HFFc6 (cell line): ENCODE measurements at regions not wholly inside any gene's neighbourhood (a gene's known extent, or its start where the extent isn't known, plus 50 kb on each side); places are given as distances from the start of the nearest gene placed in this dataset.

Experiments
- DNase-seq: peaks from one replicate; pipeline ENCODE4 v3.0.0-alpha.2; 2018
- H3K27ac Mint-ChIP-seq: 2 replicates; pipeline ENCODE4 v1.8.0; 2020; ENCODE audit warnings: mild to moderate bottlenecking, mixed read lengths
- H3K27me3 Mint-ChIP-seq: 2 replicates; pipeline ENCODE4 v1.8.0; 2021; ENCODE audit warnings: mild to moderate bottlenecking, moderate library complexity, mixed read lengths; ENCODE audit not compliant: insufficient read depth
- H3K36me3 Mint-ChIP-seq: 2 replicates; pipeline ENCODE4 v1.8.0; 2021; ENCODE audit warnings: low read depth, mixed read lengths
- H3K4me1 Mint-ChIP-seq: 2 replicates; pipeline ENCODE4 v1.8.0; 2020; ENCODE audit warnings: low read depth, mixed read lengths
- H3K4me3 Mint-ChIP-seq: 2 replicates; pipeline ENCODE4 v1.8.0; 2020; ENCODE audit warnings: mild to moderate bottlenecking, moderate library complexity, mixed read lengths
- H3K9me3 Mint-ChIP-seq: 2 replicates; pipeline ENCODE4 v1.8.0; 2020; ENCODE audit warnings: mild to moderate bottlenecking, mixed read lengths
- TF ChIP-seq, protein P1 (sequence below): fragments of 200-600 bp; sonication (generic); IDR thresholded peaks from 2 replicates; pipeline ENCODE4 v1.5.0; 2021; ENCODE audit warnings: antibody characterized with exemption, mild to moderate bottlenecking

DNA sequence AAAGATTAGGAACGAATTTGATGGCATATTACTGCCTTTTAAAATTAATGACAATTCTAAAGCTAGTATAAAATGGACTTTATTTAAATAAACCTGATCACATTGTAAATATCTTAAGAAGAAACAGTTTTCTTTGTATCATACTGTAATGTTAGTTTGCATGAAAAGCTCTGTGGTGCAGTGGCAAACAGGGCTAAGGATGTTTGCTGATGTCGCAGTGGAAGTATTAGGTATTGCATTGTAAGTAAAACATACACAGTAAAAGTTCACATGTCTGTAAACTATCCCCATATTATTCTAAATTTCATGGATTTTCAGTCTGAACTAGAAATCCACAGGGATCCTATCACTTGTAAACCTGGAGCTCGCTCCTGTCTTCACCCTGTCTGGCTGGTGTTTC is 252.6 kb upstream of the ZNF32 start:
- Mint-ChIP-seq H3K27ac (no peak overlapping the region), H3K36me3 (no peaks in the 10 kb centered on the region), H3K27me3 (peaks cover 4% of the 10 kb centered on the region; the same call in 1 of the 2 replicates), H3K4me1 (peaks cover 34% of the 10 kb centered on the region), H3K4me3 (no peak overlapping the region), H3K9me3 (no peaks in the 10 kb centered on the region)
- no peak for DNase-seq
- TF ChIP-seq, protein P1, sequence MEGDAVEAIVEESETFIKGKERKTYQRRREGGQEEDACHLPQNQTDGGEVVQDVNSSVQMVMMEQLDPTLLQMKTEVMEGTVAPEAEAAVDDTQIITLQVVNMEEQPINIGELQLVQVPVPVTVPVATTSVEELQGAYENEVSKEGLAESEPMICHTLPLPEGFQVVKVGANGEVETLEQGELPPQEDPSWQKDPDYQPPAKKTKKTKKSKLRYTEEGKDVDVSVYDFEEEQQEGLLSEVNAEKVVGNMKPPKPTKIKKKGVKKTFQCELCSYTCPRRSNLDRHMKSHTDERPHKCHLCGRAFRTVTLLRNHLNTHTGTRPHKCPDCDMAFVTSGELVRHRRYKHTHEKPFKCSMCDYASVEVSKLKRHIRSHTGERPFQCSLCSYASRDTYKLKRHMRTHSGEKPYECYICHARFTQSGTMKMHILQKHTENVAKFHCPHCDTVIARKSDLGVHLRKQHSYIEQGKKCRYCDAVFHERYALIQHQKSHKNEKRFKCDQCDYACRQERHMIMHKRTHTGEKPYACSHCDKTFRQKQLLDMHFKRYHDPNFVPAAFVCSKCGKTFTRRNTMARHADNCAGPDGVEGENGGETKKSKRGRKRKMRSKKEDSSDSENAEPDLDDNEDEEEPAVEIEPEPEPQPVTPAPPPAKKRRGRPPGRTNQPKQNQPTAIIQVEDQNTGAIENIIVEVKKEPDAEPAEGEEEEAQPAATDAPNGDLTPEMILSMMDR: peak; percentile 69

DNA sequence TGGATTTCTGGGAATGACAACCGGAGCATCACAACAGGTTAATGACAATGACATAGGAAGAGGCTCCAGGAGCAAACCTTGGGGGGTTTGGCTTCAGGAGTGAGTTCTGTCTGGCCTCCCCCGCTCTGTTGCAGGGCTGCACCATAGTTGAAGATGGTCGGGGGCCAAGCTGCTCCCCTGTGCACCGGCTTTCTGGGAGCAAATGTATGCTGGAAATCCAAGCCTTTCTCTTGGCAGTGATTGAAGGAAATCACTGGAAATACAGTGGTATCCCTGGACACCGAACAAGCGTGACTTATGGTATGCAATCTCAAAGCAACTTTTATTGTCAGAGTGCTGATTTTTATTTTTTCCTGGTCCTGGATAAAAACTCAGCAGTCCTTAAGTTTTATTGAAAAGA is 251.9 kb upstream of the ZNF32 start:
- no peak overlapping the region for H3K4me3 Mint-ChIP-seq
- peaks cover 31% of the 10 kb centered on the region for H3K4me1 Mint-ChIP-seq
- TF ChIP-seq, protein P1: no peak
- H3K36me3 Mint-ChIP-seq: no peaks in the 10 kb centered on the region
- no peaks in the 10 kb centered on the region for H3K9me3 Mint-ChIP-seq
- no peak overlapping the region for H3K27ac Mint-ChIP-seq
- peaks cover 4% of the 10 kb centered on the region; the same call in 1 of the 2 replicates for H3K27me3 Mint-ChIP-seq
- DNase-seq: no peak

DNA sequence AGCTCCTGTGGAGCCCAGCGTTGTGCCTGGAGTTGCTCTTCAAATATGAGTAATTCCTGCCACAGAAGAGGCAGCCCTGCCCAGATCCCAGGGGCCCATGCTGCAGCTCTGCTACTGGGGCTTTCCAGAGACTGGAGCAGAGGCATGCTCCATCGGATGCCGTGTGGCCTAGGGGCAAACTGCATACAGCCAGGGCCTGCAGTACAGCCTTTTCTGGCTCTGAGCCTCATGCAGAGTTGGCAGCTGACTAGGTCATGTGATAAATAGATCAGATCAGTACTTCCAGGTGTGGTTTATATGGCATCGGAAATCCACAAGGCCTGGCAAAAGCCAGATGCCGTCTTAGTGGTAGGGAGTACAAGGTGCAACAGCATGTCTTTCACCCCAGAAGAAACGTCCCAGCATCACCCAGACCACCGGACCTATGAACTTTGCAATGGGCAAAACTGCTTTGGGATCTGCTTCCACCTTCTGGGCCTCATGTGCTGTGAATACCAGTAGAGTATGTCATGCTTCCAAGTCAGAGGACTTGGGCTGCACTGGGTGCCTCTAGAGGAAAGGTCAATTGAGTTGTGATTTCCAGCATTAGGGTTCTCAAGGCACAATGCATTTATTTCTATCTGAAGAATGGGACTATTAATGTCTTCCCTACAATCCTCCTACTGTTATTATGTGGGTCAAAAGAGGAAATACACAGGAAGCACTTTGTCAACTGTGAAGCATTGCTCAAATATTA is 250.7 kb upstream of the ZNF32 start:
- TF ChIP-seq, protein P1: no peak; the same call in 1 of the 2 replicates
- no peaks in the 10 kb centered on the region for H3K9me3 Mint-ChIP-seq
- H3K4me3 Mint-ChIP-seq: no peak overlapping the region
- H3K27me3 Mint-ChIP-seq: peaks cover 4% of the 10 kb centered on the region; the same call in 1 of the 2 replicates
- DNase-seq: peak; percentile 32
- peak overlapping the region; percentile 23; the same call in 1 of the 2 replicates for H3K27ac Mint-ChIP-seq
- no peaks in the 10 kb centered on the region for H3K36me3 Mint-ChIP-seq
- H3K4me1 Mint-ChIP-seq: peaks cover 23% of the 10 kb centered on the region

DNA sequence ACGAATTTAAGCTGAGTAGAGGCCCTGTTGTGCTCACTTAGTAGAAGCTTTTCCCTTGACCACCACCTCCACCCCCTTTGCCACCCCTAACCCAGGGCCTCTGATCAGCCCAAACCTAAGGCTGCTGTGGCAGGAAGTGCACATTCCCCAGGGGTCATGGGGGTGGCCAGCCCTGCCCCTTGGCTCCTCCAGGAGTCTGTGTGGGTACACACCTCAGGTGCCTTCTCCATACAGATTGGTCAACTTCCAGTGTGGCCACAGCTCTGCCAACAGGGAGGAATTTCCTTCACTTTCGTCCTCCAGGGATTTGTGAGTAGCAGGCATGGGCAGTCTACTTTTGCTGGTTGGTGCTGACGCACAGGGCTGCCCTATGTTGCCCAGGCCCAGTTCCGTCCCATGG is 249.9 kb upstream of the ZNF32 start:
- TF ChIP-seq, protein P1: no peak
- H3K27me3 Mint-ChIP-seq: peaks cover 4% of the 10 kb centered on the region; the same call in 1 of the 2 replicates
- DNase-seq: no peak
- no peak overlapping the region for H3K4me3 Mint-ChIP-seq
- H3K27ac Mint-ChIP-seq: no peak overlapping the region
- H3K9me3 Mint-ChIP-seq: no peaks in the 10 kb centered on the region
- no peaks in the 10 kb centered on the region for H3K36me3 Mint-ChIP-seq
- H3K4me1 Mint-ChIP-seq: peaks cover 24% of the 10 kb centered on the region

DNA sequence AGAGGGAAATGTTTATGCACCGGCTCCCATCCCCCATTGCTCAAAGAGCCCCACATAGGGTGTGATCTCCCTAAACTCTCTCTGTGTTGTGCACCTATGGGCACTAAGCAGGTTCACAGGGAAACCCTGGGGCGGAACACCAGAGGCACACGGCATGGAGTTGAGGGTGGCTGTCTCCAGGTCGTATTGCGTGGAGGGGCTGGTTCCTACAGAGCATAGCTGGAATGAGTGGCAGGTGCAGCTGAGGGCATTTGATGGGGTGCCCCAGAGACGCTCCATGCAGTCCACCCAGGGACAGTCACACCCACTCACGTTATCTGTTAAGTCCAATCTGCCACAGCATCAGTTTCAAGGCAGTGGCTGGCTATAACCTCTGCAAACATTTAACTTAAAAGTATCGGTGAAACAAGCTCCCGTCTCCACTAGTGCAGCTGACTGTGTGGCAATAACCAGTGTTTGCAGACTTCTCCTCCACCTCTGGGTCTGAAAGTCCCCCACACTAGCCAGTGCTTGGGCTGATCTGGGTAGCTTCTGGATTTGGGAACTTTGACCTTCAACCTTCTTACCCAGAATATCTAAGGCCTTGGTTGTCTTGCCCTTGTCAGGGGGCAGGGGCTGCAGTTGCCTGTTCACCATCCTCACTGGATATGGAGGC is 249.2 kb upstream of the ZNF32 start:
- H3K4me3 Mint-ChIP-seq: no peak overlapping the region
- H3K36me3 Mint-ChIP-seq: no peaks in the 10 kb centered on the region
- H3K9me3 Mint-ChIP-seq: no peaks in the 10 kb centered on the region

More for the DNA sequence above, 249.2 kb upstream of the ZNF32 start:
- Mint-ChIP-seq H3K27me3 (peaks cover 4% of the 10 kb centered on the region; the same call in 1 of the 2 replicates), H3K27ac (no peak overlapping the region), H3K4me1 (peaks cover 29% of the 10 kb centered on the region)
- TF ChIP-seq, protein P1: no peak
- DNase-seq: no peak
